Right lobe of liver (tissue), 6 donors: ENCODE measurements at regions not wholly inside any gene's neighbourhood (a gene's known extent, or its start where the extent isn't known, plus 50 kb on each side); places are given as distances from the start of the nearest gene placed in this dataset.
"Not testable (repeated sequence)": the region's sequence is repeated elsewhere in the genome, so short reads cannot be mapped to it uniquely, and the experiment has no call there.

ENCODE experiments used
- ATAC-seq, 4 donors: fragments of 200-7000 bp; cut with Tn5 transposase; one replicate each; pipeline ENCODE4 v1.9.1; 2020; ENCODE audit warnings: mild to moderate bottlenecking in 4 of 4, moderate library complexity in 4 of 4
- DNase-seq, 3 donors: peaks; one replicate each; pipeline ENCODE4 v3.0.0-alpha.2; 2020
- H3K27ac ChIP-seq, 3 donors: fragments of 200-600 bp; one replicate each; pipeline ENCODE4 v1.8.0; 2022
- H3K27me3 ChIP-seq, 2 donors: fragments of 200-600 bp; one replicate each; pipeline ENCODE4 v1.8.0; 2022
- H3K36me3 ChIP-seq, 4 donors: fragments of 200-600 bp; sonication (generic) in 1 of 4; one replicate each; pipeline versions ENCODE4 v1.5.1 to v1.8.0; 2017 to 2022; ENCODE audit warnings: control low read depth in 1 of 4
- H3K4me1 ChIP-seq, 4 donors: fragments of 200-600 bp; sonication (generic) in 1 of 4; one replicate each; pipeline versions ENCODE4 v1.5.1 to v1.8.0; 2017 to 2022; ENCODE audit warnings: control low read depth in 1 of 4
- H3K4me3 ChIP-seq, 3 donors: fragments of 200-600 bp; one replicate each; pipeline ENCODE4 v1.8.0; 2022
- H3K9me3 ChIP-seq, 4 donors: fragments of 200-600 bp; sonication (generic) in 1 of 4; one replicate each; pipeline versions ENCODE4 v1.5.1 to v1.8.0; 2017 to 2022; ENCODE audit warnings: control low read depth in 1 of 4
- POLR2A ChIP-seq: fragments of 450-650 bp; IDR thresholded peaks from one replicate; pipeline ENCODE4 v1.6.1; 2017; ENCODE audit warnings: antibody characterized with exemption, mild to moderate bottlenecking
- WGBS: methylation state at CpG from one replicate; pipeline ENCODE4 v1.1.6; 2018; ENCODE audit warnings: low coverage, low lambda C conversion rate; ENCODE audit not compliant: insufficient coverage; ENCODE audit errors: missing lambda C conversion rate; 5-methylcytosine and 5-hydroxymethylcytosine counted together
- intact Hi-C, 2 donors: fragments of 100-400 bp; cut with DNase I; formaldehyde crosslinking; loops; one replicate each; pipeline versions ENCODE4 v1.11.2 to v1.14.1; 2022
- TF ChIP-seq, protein P1 (sequence below), 4 donors: fragments of 200-600 bp in 3 of 4; fragments of 450-650 bp in 1 of 4; IDR thresholded peaks; one replicate each; pipeline versions ENCODE4 v1.5.1 to v1.8.0; 2016 to 2022; ENCODE audit warnings: antibody characterized with exemption in 4 of 4, mild to moderate bottlenecking in 2 of 4
- donor health status: DM: no; HTN: yes; CAD: no.
- donor health status: DM: no; HTN: no; CAD: no.
- donor health status: DM: no; HTN: no; CAD: no.
- donor health status: DM: no; HTN: yes; CAD: no.
- donor health status: DM: no; HTN: yes; CAD: no.

DNA sequence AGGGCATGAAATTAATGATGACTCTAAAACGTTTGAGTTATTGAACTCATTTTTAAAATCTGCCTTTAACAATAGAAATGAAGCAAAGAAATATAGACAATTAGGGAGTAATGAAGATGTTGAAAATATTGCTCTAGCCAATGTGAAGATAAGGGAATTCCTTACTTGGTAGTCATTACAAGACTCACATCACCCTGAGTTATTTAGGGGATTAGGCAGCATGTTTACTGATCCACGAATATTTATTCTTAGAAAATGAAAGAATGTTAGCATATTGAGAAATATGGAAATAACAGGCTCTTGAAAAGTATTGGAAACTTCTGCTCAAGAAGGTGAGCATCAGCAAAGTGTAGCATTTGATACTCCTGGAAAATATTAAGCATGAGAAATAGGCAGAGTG lies 398.1 kb upstream of the ARPP21 start:
- TF ChIP-seq POLR2A: no peak
- TF ChIP-seq, protein P1, sequence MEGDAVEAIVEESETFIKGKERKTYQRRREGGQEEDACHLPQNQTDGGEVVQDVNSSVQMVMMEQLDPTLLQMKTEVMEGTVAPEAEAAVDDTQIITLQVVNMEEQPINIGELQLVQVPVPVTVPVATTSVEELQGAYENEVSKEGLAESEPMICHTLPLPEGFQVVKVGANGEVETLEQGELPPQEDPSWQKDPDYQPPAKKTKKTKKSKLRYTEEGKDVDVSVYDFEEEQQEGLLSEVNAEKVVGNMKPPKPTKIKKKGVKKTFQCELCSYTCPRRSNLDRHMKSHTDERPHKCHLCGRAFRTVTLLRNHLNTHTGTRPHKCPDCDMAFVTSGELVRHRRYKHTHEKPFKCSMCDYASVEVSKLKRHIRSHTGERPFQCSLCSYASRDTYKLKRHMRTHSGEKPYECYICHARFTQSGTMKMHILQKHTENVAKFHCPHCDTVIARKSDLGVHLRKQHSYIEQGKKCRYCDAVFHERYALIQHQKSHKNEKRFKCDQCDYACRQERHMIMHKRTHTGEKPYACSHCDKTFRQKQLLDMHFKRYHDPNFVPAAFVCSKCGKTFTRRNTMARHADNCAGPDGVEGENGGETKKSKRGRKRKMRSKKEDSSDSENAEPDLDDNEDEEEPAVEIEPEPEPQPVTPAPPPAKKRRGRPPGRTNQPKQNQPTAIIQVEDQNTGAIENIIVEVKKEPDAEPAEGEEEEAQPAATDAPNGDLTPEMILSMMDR (IDR thresholded peaks at IDR 0.05): no peak
- DNase-seq (no peak), ATAC-seq (no peak)
- no peaks in the 10 kb centered on the region for H3K27me3 ChIP-seq
- no peaks in the 10 kb centered on the region for H3K9me3 ChIP-seq
- no peak overlapping the region for H3K4me3 ChIP-seq
- no peaks in the 10 kb centered on the region for H3K4me1 ChIP-seq
- 26% methylated on average over 2 of the region's 2 CpGs for WGBS
- no peak overlapping the region for H3K27ac ChIP-seq
- intact Hi-C loops: no loop called here
- no peaks in the 10 kb centered on the region for H3K36me3 ChIP-seq

DNA sequence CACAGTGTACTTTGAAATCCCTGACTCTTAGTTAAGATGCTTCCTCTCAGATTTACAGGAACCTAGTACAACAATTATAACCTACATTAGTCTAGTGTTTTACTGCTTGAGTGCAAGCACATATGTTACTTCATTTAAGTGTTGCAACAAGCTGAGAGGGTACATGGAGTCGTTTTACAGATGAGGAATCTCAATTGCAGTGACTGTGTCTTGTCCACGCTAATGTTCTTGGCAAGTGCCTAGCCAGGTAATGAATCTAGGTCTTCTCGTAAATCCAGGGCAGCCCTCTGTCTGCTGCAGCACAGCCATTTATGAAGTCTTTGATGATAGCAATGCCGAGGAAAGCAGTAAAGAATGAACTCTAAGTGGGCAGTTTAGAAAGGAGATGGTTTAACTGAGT lies 384.4 kb upstream of the ARPP21 start:
- TF ChIP-seq, protein P1 (IDR thresholded peaks at IDR 0.05): no peak
- no peak for TF ChIP-seq POLR2A
- no peaks in the 10 kb centered on the region for H3K36me3 ChIP-seq
- ATAC-seq: no peak
- H3K27ac ChIP-seq: no peak overlapping the region
- H3K27me3 ChIP-seq: no peaks in the 10 kb centered on the region
- H3K4me3 ChIP-seq: no peak overlapping the region
- intact Hi-C loops: no loop called here
- H3K4me1 ChIP-seq: no peaks in the 10 kb centered on the region
- DNase-seq: no peak
- no peaks in the 10 kb centered on the region for H3K9me3 ChIP-seq
- WGBS: 62% methylated on average over 4 of the region's 4 CpGs

DNA sequence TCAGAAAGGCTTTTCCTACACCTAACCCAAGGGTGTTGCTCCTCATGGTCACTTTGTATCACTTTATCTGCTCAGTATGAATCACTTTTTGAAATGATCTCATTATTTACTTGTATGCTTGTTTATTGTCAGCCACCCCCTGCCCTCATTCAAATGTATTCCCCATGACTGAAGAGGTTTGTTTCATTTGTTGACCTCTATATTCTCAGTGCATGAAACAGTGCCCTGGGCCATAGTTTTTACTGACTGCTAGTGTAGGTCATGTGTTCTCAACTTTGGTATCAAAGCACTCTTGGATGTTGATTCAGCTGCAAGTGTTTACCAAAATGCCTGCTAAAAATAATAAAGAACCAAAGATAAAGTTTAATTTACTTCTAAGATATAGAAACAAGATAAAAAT lies 381.7 kb upstream of the ARPP21 start:
- H3K4me1 ChIP-seq: no peaks in the 10 kb centered on the region
- intact Hi-C loops: no loop called here
- DNase-seq (no peak), ATAC-seq (no peak)
- TF ChIP-seq, protein P1 (IDR thresholded peaks at IDR 0.05): no peak
- no peak for TF ChIP-seq POLR2A
- no peak overlapping the region for H3K4me3 ChIP-seq
- H3K9me3 ChIP-seq: no peaks in the 10 kb centered on the region
- no peaks in the 10 kb centered on the region for H3K36me3 ChIP-seq
- H3K27ac ChIP-seq: no peak overlapping the region
- no peaks in the 10 kb centered on the region for H3K27me3 ChIP-seq

DNA sequence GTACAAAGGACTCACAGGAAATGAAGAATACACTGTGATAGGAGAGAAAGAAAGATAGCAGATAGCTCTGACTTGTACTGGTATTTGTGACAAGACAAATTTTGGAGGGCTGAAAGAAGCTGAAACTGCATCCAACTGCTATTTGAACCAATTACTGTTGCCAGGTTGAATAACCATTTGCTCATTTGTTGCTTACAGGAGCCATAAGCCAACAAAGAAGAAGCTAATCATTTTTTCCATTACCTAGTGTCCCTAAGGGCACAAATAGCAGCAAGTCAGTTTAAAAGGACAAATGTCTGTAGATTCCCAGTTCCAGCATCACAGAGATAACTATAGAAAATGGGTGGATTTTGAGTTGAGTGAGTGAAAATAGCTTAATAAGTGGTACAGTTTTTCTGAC lies 376.9 kb upstream of the ARPP21 start:
- no peaks in the 10 kb centered on the region for H3K9me3 ChIP-seq
- ATAC-seq (no peak), DNase-seq (no peak)
- no peaks in the 10 kb centered on the region for H3K27me3 ChIP-seq
- H3K4me3 ChIP-seq: no peak overlapping the region
- no peaks in the 10 kb centered on the region for H3K4me1 ChIP-seq
- H3K27ac ChIP-seq: no peak overlapping the region
- intact Hi-C loops: no loop called here
- TF ChIP-seq POLR2A: no peak
- TF ChIP-seq, protein P1 (IDR thresholded peaks at IDR 0.05): no peak
- no peaks in the 10 kb centered on the region for H3K36me3 ChIP-seq

DNA sequence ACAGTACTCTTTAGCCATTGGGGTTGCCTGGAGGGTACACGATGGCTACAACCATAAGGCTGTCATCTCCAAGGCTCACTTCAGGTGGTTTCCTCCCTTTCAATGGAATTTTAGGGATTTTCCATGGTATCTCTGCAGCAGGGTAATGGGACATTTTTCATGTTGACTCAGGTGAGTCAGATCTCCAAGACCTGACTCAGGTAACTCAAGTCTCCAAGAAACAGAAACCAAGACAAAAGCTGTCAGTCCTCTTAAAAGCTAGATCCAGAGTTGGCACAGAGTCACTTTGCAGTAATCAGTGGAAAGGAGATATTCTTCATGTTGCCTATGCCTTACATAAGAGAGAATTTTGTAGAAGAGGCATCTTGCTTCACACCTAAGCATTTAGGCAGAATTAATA lies 375.8 kb upstream of the ARPP21 start:
- intact Hi-C loops: no loop called here
- no peak for TF ChIP-seq POLR2A
- TF ChIP-seq, protein P1 (IDR thresholded peaks at IDR 0.05): no peak
- no peaks in the 10 kb centered on the region for H3K9me3 ChIP-seq
- no peaks in the 10 kb centered on the region for H3K4me1 ChIP-seq
- no peaks in the 10 kb centered on the region for H3K27me3 ChIP-seq
- WGBS: 75% methylated on average over 1 of the region's 1 CpG
- H3K36me3 ChIP-seq: no peaks in the 10 kb centered on the region
- no peak for DNase-seq
- H3K27ac ChIP-seq: no peak overlapping the region
- H3K4me3 ChIP-seq: no peak overlapping the region
- ATAC-seq: no peak

DNA sequence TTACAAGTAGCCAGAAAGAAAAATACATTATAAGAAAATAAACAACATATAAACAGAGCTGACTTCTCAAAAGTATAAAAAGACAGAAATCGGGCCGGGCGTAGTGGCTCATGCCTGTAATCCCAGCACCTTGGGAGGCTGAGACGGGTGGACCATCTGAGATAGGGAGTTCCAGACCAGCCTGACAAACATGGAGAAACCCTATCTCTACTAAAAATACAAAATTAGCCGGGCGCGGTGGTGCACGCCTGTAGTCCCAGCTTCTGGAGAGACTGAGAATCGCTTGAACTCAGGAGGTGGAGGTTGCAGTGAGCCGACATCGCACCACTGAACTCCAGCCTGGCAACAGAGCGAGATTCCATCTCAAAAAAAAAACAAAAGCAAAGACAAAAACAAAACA lies 373.3 kb upstream of the ARPP21 start:
- H3K9me3 ChIP-seq, ATAC-seq, H3K27me3 ChIP-seq, H3K4me3 ChIP-seq, DNase-seq, H3K27ac ChIP-seq, H3K36me3 ChIP-seq, H3K4me1 ChIP-seq, intact Hi-C loops: not testable (repeated sequence)
- 95% methylated on average over 12 of the region's 12 CpGs for WGBS
